GM23248 (cell line): ENCODE measurements at regions not wholly inside any gene's neighbourhood (a gene's known extent, or its start where the extent isn't known, plus 50 kb on each side); places are given as distances from the start of the nearest gene placed in this dataset.

Experiments used
- EZH2 ChIP-seq: fragments of 200-600 bp; sonication (generic); IDR thresholded peaks from 2 replicates; pipeline ENCODE4 v1.6.1; 2018; ENCODE audit warnings: antibody characterized with exemption, mild to moderate bottlenecking; ENCODE audit not compliant: insufficient read depth, poor library complexity, severe bottlenecking
- EZH2phosphoT487 ChIP-seq: fragments of 200-600 bp; sonication (generic); IDR thresholded peaks from 2 replicates; pipeline ENCODE4 v1.6.1; 2018; ENCODE audit warnings: antibody characterized with exemption, moderate library complexity, mild to moderate bottlenecking, low read depth; ENCODE audit not compliant: insufficient read depth

DNA sequence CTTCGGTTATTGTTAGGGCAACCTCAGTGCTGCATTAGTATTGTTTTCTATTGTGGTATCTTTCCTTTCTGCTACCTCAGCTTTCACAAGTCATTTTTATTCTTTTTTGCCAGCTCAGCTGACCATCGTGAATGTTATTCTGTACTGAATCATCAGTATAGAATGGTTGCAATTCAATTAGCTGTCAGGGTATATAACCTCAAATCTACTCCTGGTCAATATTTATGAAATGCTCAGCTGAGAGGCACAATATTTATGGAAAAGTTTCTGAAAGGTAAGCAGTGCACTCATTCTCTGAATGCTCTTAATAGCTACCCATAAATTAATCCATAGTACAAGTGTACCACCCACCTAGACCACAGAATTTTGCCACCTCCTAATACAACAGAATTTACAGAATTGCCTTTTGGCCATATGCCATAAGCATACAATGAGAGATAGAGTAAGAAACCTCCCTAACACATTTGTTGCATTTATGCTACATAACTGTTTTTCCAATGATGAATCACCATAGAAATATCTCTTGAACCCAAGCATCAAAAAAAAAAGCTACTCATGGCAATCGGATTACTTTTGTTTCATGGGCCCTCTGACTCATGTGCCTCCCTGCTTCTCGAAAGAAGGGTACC, 732.6 kb upstream of the CHRM3 start:
- TF ChIP-seq EZH2: no peak
- TF ChIP-seq EZH2phosphoT487: no peak
